ENCODE measurements at regions not wholly inside any gene's neighbourhood (a gene's known extent, or its start where the extent isn't known, plus 50 kb on each side); places are given as distances from the start of the nearest gene placed in this dataset.
A peak's percentile ranks its signal among the peaks of the same experiment; 100 is the strongest.
"Not testable (repeated sequence)": the region's sequence is repeated elsewhere in the genome, so short reads cannot be mapped to it uniquely, and the experiment has no call there.

DNA sequence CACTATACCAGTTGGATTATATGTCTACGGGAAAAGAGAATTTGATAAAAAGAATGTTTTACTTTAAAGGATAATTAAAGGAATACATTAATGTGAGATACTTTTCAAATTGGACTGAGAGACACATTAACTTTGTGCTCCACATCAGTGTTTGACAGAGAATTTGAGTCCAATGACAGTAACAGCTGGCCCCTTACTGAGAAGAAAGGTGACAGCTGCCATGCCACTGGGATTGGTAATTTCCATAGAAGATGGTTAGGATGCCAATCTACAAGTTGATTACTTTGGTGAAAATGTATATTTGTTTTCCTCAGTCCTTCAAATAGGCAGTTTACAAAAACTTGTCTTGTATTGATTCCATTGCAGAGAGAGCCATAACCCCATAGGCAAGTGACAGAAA is 578.4 kb downstream of the SLCO4C1 start:
- DNase-seq: no peak

GRCh38 chr5:101716941-101717340 is 579.1 kb downstream of the SLCO4C1 start:
- no peak for DNase-seq

DNA sequence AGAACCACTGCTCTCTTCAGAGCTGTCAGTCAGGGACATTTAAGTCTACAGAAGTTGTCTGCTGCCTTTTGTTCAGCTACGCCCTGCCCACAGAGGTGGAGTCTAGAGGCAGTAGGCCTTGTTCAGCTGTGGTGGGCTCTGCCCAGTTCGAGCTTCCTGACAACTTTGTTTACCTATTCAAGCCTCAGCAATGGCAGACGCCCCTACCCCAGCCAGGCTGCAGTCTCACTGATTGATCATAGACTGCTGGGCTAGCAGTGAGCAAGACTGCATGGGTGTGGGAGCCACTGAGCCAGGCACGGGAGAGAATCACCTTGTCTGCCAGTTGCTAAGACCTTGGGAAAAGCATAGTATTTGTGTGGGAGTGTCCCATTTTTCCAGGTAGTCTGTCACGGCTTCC is 580.3 kb downstream of the SLCO4C1 start:
- not testable (repeated sequence) for DNase-seq

DNA sequence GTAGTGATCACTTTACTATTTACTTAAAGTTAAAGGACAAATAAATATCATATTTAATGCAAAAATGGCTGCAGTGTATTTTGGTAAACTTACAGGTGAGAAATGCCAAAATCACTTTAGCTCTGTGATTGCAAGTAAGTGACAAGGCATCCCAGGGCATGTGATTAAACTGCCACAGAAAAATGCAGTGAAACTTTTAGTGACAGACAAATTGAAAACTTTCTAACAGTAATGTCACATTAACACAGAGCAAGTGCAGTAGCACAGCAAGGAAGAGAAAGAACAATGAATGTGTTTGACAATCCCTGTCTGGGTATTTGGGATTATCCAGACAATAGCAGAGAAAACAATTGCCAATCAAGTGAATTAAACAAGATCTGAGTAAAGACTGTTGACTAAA is 606.8 kb downstream of the SLCO4C1 start:
- DNase-seq: no peak

GRCh38 chr5:101688156-101688555 is 607.9 kb downstream of the SLCO4C1 start:
- no peak for DNase-seq

DNA sequence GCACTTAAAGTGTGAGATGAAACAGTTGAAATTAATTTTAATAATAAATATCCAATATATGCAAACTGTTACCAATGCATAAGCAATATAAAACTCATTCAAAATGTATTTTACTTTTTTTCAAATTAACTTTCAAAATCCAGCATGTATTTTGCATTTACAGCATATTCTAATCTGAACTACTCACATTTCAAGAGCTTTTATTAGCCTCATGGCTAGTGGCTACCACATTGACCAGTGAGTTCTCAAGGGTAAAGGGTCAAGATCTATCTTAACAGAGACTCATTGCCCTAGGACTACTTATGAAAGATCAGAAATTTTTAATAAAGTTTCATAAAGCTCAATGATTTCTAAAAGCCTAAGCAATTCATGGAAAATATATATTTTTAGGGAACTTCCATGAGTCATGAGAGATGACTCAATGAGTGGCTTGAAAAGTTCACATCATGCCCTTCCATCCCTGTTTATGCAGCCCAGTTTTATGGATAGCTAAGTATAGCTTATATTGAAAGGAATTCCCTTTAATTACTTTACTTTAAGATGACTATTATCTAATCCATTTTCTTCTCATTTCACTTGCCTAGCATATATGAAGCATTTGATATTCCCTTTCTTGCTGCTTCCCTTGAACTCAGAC is 608.6 kb downstream of the SLCO4C1 start:
- DNase-seq: no peak

GRCh38 chr5:101686536-101687157 is 609.4 kb downstream of the SLCO4C1 start:
- no peak for DNase-seq

GRCh38 chr5:101679816-101680215 is 616.3 kb downstream of the SLCO4C1 start:
- DNase-seq: no peak

DNA sequence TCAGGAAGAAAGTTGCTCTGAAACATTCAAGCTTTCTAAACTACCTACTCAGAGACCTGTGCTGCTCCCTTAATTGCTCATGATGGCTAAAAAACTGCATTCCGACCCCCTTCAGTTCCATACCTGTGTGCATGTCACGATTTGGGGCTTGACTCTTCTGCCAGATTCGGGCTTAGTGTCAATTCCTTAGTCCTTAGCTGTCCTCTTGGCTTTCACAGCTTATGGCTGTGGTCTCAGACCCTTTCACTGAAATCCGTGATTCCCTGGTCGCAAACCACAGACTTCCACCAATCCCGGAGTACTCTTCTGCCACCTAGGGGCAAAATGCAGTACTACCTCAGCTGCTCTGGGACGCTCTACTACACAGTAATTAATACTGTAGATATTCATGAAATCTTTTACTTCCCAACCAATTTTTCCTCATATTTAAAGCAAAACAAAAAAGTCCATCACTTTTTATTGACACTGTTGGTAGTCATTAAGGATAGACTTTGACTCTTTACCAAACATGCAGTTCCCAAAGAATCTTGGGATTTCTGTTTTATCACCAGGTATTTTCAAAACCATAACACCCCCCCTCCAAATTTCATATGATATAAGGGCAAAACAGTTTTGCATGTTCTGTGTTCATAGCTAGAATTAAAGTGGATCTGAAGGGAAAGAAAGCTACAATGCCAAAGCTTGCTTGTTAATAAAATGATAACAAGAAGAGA is 617.4 kb downstream of the SLCO4C1 start:
- DNase-seq: peak; percentile 64

DNA sequence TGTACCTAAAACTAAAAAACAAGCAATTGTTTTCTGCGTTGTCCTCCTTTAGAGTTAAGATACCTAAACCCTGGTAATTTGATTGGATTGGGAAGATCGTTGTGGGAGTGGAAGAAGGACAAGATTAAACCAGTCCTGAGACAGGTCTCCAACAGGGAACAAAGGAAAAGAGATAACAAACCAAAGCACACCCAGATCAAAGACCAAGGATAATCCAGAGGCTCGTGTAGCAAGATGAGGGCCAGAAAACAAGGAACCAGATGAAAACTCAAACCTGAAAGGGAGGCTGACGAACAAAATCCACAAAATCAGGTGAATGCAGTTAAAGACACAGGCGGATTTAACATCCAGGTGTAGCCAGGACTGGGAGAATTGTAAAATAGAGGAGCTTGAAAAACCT is 618.1 kb downstream of the SLCO4C1 start:
- DNase-seq: no peak

GRCh38 chr5:101676646-101677045 is 619.4 kb downstream of the SLCO4C1 start:
- no peak for DNase-seq

- DNase-seq: no peak
Measured at GRCh38 chr5:101675510-101676219, 620.4 kb downstream of the SLCO4C1 start.

GRCh38 chr5:101673120-101673519 is 623.0 kb downstream of the SLCO4C1 start:
- no peak for DNase-seq

GRCh38 chr5:101664071-101664791 is 631.9 kb downstream of the SLCO4C1 start:
- no peak for DNase-seq

GRCh38 chr5:101663543-101663942 is 632.5 kb downstream of the SLCO4C1 start:
- DNase-seq: no peak

- DNase-seq: no peak
Measured at GRCh38 chr5:101662263-101662662, 633.8 kb downstream of the SLCO4C1 start.

GRCh38 chr5:101658433-101658832 is 637.7 kb downstream of the SLCO4C1 start:
- no peak for DNase-seq

- no peak for DNase-seq
Measured at GRCh38 chr5:101653996-101654395, 642.1 kb downstream of the SLCO4C1 start.

DNA sequence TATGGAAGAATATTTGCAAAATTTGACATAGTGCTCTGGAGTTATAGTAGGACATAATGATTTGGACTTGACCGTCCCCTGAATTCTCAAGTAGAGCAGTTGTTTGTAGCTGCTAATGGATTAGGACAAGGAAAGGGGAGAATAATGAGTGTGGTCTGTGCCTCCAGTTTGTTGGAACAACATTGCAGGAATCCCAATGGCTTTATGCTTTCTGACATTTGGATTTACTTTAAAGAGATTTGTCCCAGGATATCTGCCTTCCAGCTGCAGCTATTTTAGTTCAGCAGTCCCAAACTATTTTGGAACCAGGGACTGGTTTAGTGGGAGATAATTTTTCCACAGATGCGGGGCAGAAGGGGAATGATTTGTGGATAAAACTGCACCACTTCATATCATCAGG is 648.2 kb downstream of the SLCO4C1 start:
- DNase-seq: no peak

DNA sequence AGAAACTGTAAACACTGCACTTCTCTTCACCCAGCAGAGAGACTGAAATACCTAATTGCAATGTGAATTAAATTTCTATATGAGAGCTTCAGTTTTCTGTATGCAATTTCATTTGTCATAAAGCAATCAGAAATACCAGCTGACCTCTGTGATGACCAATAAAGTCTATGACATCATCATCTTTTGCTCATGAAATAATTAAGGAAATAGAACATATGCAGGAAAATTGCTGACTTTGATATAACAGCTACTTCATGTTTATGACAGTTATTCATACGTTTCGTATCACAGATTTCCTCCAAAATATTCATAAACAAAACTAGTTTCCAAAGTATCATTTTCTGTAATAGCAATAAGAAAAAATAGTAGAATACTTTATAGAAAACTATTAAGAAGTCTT is 652.3 kb downstream of the SLCO4C1 start:
- DNase-seq: no peak

DNA sequence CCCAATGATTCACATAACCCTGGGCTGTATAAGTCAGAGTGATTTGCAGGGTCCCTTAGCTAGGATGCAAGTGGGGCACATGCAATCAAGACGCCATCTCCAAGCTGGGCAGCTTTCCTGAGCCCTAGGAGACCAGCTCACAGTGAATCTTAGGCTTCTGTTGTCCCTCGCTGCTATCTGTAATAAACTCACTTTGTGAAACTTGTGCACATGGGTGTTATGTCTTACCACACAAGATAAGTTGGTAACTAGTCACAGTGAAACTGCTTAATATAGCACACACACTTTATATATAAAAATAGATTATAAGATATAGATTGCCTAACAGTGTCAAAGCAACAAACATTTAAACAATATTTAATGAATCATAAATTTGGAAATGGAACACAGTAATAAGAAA is 658.5 kb downstream of the SLCO4C1 start:
- DNase-seq: no peak

GRCh38 chr5:101627770-101628169 is 668.3 kb downstream of the SLCO4C1 start:
- DNase-seq: not testable (repeated sequence)

DNA sequence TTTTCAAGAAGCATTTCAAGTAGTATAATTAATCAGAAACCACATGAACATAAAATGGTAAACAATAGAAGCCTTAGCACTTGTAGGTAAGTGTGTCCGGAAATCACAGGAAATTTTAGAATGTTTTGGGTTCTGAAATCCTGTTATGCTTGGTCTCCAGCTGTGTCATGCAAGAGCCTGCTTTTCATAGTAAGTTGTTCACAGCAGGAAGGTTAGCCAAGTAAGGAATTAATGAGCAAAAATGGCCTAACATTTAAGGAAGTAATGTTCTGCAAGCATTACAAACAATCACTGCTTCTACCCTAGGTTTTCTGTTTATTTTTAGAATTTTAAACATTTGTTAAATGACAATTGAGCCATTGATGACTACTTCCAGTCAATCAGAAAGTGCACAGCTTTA is 669.5 kb downstream of the SLCO4C1 start:
- no peak for DNase-seq
